ENCODE measurements at regions not wholly inside any gene's neighbourhood (a gene's known extent, or its start where the extent isn't known, plus 50 kb on each side); places are given as distances from the start of the nearest gene placed in this dataset.
"Not testable (repeated sequence)": the region's sequence is repeated elsewhere in the genome, so short reads cannot be mapped to it uniquely, and the experiment has no call there.

- TF ChIP-seq CEBPB (IDR thresholded peaks at IDR 0.05); POLR2A (IDR thresholded peaks at IDR 0.05; ENCODE audit: low read length); RAD21 (conservative IDR thresholded peaks at IDR 0.05 in 1 of 2, IDR thresholded peaks at IDR 0.05 in 1 of 2); SMC3 (IDR thresholded peaks at IDR 0.05); KDM5A (IDR thresholded peaks at IDR 0.05); NPAS2 (CRISPR knock-in tag; IDR thresholded peaks at IDR 0.05; ENCODE audit: borderline replicate concordance); MAFK (IDR thresholded peaks at IDR 0.05; ENCODE audit: partially characterized antibody); KDM1A (IDR thresholded peaks at IDR 0.05; ENCODE audit: low read depth); ESRRA (IDR thresholded peaks at IDR 0.05; ENCODE audit: borderline replicate concordance, low read length); EHMT2 (IDR thresholded peaks at IDR 0.05; ENCODE audit: low read depth): not testable (repeated sequence)
- TF ChIP-seq, protein P1, sequence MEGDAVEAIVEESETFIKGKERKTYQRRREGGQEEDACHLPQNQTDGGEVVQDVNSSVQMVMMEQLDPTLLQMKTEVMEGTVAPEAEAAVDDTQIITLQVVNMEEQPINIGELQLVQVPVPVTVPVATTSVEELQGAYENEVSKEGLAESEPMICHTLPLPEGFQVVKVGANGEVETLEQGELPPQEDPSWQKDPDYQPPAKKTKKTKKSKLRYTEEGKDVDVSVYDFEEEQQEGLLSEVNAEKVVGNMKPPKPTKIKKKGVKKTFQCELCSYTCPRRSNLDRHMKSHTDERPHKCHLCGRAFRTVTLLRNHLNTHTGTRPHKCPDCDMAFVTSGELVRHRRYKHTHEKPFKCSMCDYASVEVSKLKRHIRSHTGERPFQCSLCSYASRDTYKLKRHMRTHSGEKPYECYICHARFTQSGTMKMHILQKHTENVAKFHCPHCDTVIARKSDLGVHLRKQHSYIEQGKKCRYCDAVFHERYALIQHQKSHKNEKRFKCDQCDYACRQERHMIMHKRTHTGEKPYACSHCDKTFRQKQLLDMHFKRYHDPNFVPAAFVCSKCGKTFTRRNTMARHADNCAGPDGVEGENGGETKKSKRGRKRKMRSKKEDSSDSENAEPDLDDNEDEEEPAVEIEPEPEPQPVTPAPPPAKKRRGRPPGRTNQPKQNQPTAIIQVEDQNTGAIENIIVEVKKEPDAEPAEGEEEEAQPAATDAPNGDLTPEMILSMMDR (IDR thresholded peaks at IDR 0.05), result not testable (repeated sequence)
- TF ChIP-seq, protein P2, sequence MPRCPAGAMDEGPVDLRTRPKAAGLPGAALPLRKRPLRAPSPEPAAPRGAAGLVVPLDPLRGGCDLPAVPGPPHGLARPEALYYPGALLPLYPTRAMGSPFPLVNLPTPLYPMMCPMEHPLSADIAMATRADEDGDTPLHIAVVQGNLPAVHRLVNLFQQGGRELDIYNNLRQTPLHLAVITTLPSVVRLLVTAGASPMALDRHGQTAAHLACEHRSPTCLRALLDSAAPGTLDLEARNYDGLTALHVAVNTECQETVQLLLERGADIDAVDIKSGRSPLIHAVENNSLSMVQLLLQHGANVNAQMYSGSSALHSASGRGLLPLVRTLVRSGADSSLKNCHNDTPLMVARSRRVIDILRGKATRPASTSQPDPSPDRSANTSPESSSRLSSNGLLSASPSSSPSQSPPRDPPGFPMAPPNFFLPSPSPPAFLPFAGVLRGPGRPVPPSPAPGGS (IDR thresholded peaks at IDR 0.05), result not testable (repeated sequence)
- TF ChIP-seq, protein P3, sequence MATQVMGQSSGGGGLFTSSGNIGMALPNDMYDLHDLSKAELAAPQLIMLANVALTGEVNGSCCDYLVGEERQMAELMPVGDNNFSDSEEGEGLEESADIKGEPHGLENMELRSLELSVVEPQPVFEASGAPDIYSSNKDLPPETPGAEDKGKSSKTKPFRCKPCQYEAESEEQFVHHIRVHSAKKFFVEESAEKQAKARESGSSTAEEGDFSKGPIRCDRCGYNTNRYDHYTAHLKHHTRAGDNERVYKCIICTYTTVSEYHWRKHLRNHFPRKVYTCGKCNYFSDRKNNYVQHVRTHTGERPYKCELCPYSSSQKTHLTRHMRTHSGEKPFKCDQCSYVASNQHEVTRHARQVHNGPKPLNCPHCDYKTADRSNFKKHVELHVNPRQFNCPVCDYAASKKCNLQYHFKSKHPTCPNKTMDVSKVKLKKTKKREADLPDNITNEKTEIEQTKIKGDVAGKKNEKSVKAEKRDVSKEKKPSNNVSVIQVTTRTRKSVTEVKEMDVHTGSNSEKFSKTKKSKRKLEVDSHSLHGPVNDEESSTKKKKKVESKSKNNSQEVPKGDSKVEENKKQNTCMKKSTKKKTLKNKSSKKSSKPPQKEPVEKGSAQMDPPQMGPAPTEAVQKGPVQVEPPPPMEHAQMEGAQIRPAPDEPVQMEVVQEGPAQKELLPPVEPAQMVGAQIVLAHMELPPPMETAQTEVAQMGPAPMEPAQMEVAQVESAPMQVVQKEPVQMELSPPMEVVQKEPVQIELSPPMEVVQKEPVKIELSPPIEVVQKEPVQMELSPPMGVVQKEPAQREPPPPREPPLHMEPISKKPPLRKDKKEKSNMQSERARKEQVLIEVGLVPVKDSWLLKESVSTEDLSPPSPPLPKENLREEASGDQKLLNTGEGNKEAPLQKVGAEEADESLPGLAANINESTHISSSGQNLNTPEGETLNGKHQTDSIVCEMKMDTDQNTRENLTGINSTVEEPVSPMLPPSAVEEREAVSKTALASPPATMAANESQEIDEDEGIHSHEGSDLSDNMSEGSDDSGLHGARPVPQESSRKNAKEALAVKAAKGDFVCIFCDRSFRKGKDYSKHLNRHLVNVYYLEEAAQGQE (IDR thresholded peaks at IDR 0.05), result not testable (repeated sequence)
- TF ChIP-seq, protein P4, sequence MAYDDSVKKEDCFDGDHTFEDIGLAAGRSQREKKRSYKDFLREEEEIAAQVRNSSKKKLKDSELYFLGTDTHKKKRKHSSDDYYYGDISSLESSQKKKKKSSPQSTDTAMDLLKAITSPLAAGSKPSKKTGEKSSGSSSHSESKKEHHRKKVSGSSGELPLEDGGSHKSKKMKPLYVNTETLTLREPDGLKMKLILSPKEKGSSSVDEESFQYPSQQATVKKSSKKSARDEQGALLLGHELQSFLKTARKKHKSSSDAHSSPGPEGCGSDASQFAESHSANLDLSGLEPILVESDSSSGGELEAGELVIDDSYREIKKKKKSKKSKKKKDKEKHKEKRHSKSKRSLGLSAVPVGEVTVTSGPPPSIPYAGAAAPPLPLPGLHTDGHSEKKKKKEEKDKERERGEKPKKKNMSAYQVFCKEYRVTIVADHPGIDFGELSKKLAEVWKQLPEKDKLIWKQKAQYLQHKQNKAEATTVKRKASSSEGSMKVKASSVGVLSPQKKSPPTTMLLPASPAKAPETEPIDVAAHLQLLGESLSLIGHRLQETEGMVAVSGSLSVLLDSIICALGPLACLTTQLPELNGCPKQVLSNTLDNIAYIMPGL (CRISPR knock-in tag; IDR thresholded peaks at IDR 0.05; ENCODE audit: borderline replicate concordance), result not testable (repeated sequence)
Measured at GRCh38 chr1:101493920-101494319, 257.1 kb downstream of the S1PR1 start.

Data from A549 (cell line).